ENCODE measurements at regions not wholly inside any gene's neighbourhood (a gene's known extent, or its start where the extent isn't known, plus 50 kb on each side); places are given as distances from the start of the nearest gene placed in this dataset.

GRCh38 chr14:83867566-83868225 is 1662.2 kb upstream of the FLRT2 start:
- no peak for TF ChIP-seq ZFX (IDR thresholded peaks at IDR 0.05; ENCODE audit: borderline replicate concordance)
- TF ChIP-seq CTCF (IDR thresholded peaks at IDR 0.05): no peak
- no peak overlapping the region for H3K27ac ChIP-seq

GRCh38 chr14:83870546-83871270 is 1659.2 kb upstream of the FLRT2 start:
- H3K27ac ChIP-seq: no peak overlapping the region
- TF ChIP-seq ZFX (IDR thresholded peaks at IDR 0.05; ENCODE audit: borderline replicate concordance): no peak
- TF ChIP-seq CTCF (IDR thresholded peaks at IDR 0.05): no peak

- TF ChIP-seq CTCF (IDR thresholded peaks at IDR 0.05) (no peak), ZFX (IDR thresholded peaks at IDR 0.05; ENCODE audit: borderline replicate concordance) (no peak)
These were observed 1656.3 kb upstream of the FLRT2 start for GRCh38 chr14:83873669-83874068.

GRCh38 chr14:83874662-83875061 is 1655.3 kb upstream of the FLRT2 start:
- TF ChIP-seq CTCF (IDR thresholded peaks at IDR 0.05) (no peak), ZFX (IDR thresholded peaks at IDR 0.05; ENCODE audit: borderline replicate concordance) (no peak)
- no peak overlapping the region for H3K27ac ChIP-seq

More at GRCh38 chr14:83873669-83874068, 1656.3 kb upstream of the FLRT2 start:
- no peak overlapping the region for H3K27ac ChIP-seq

- no peak for TF ChIP-seq ZFX (IDR thresholded peaks at IDR 0.05; ENCODE audit: borderline replicate concordance)
- no peak for TF ChIP-seq CTCF (IDR thresholded peaks at IDR 0.05)
- H3K27ac ChIP-seq: no peak overlapping the region
These were observed 1646.2 kb upstream of the FLRT2 start for GRCh38 chr14:83883732-83884131.

GRCh38 chr14:83885837-83886293 is 1644.1 kb upstream of the FLRT2 start:
- H3K27ac ChIP-seq: no peak overlapping the region
- TF ChIP-seq ZFX (IDR thresholded peaks at IDR 0.05; ENCODE audit: borderline replicate concordance): no peak
- TF ChIP-seq CTCF (IDR thresholded peaks at IDR 0.05): no peak

- H3K27ac ChIP-seq: no peak overlapping the region
- TF ChIP-seq ZFX (IDR thresholded peaks at IDR 0.05; ENCODE audit: borderline replicate concordance) (no peak), CTCF (IDR thresholded peaks at IDR 0.05) (no peak)
These were observed 1642.1 kb upstream of the FLRT2 start for GRCh38 chr14:83887866-83888265.

Data from 22Rv1 (cell line).